ENCODE measurements at regions not wholly inside any gene's neighbourhood (a gene's known extent, or its start where the extent isn't known, plus 50 kb on each side); places are given as distances from the start of the nearest gene placed in this dataset.
A peak's percentile ranks its signal among the peaks of the same experiment; 100 is the strongest.

- no peaks in the 10 kb centered on the region for H3K79me1 ChIP-seq (ENCODE audit: insufficient read depth, low read depth, low read length, poor library complexity, severe bottlenecking)
- peaks cover 12 to 16% of the 10 kb centered on the region in 2 experiments for H3K4me1 Mint-ChIP-seq
- H3K9me3 ChIP-seq (ENCODE audit: control insufficient read depth, low read depth, low read length), result no peaks in the 10 kb centered on the region
- H2BK12ac ChIP-seq (ENCODE audit: insufficient read length, low read depth, low read length), result no peak overlapping the region
- no peaks in the 10 kb centered on the region for H3K79me2 ChIP-seq (ENCODE audit: insufficient read depth, low read length)
- H3K4ac ChIP-seq (ENCODE audit: low read depth, low read length), result no peak overlapping the region
- no peak overlapping the region for H3K14ac ChIP-seq (ENCODE audit: insufficient read depth, low read length)
- H3K9me3 Mint-ChIP-seq, result no peaks in the 10 kb centered on the region; a peak in 1 of 5 replicates
- H2BK20ac ChIP-seq (ENCODE audit: low read depth, low read length, poor library complexity, severe bottlenecking), result no peak overlapping the region
- H3K56ac ChIP-seq (ENCODE audit: insufficient read length, low read depth, low read length), result no peak overlapping the region
- H4K20me1 ChIP-seq (ENCODE audit: control insufficient read depth, insufficient read depth, insufficient read length), result no peaks in the 10 kb centered on the region
- no peak overlapping the region for H2AK5ac ChIP-seq (ENCODE audit: insufficient read length, low read length)
- H3K4me1 ChIP-seq (ENCODE audit: insufficient read depth, low read length), result peaks cover 3% of the 10 kb centered on the region; the same call in 1 of the 2 replicates
- H2AFZ ChIP-seq (ENCODE audit: low read length), result no peak overlapping the region
- no peak overlapping the region for H3K23ac ChIP-seq (ENCODE audit: insufficient read length, low read depth, low read length)
- H3K18ac ChIP-seq (ENCODE audit: insufficient read length, low read depth, low read length), result no peak overlapping the region
- no peak overlapping the region for H3K4me2 ChIP-seq (ENCODE audit: insufficient read depth, insufficient read length, low read length)
- no peak overlapping the region for H3K9ac ChIP-seq (ENCODE audit: extremely low read depth, insufficient read length, low read length)
- no CpG with 5 or more reads among the region's 9 CpGs for WGBS (ENCODE audit: extremely low coverage, insufficient read length, low lambda C conversion rate)
- H3K4me3 Mint-ChIP-seq, result no peak overlapping the region
- no peak overlapping the region for H2BK5ac ChIP-seq (ENCODE audit: insufficient read length, low read length)
- no peaks in the 10 kb centered on the region for H3K23me2 ChIP-seq (ENCODE audit: insufficient read length, low read depth, low read length, poor library complexity, severe bottlenecking)
- peak overlapping the region; percentile 24 to 80 (median 28); a peak in 1 of 7 replicates for H3K27ac Mint-ChIP-seq
- no peaks in the 10 kb centered on the region for H3K36me3 Mint-ChIP-seq (ENCODE audit: insufficient read depth in 1 of 3, low read depth in 3 of 3)
- no peak overlapping the region for H2BK15ac ChIP-seq (ENCODE audit: low read depth, low read length)
- H4K5ac ChIP-seq (ENCODE audit: insufficient read length, low read depth, low read length), result no peak overlapping the region
- H3T11ph ChIP-seq (ENCODE audit: low read length), result no peak overlapping the region
- H2BK120ac ChIP-seq (ENCODE audit: low read depth, low read length, poor library complexity, severe bottlenecking), result no peak overlapping the region
- DNase-seq, result no peak
- no peak overlapping the region for H4K8ac ChIP-seq (replicated peaks; ENCODE audit: insufficient read length, low read depth, low read length)
- no peaks in the 10 kb centered on the region for H3K27me3 Mint-ChIP-seq (ENCODE audit: low read depth)
- no peak overlapping the region for H4K91ac ChIP-seq (ENCODE audit: insufficient read length, low read depth, low read length)
- no peaks in the 10 kb centered on the region for H3K27me3 ChIP-seq (ENCODE audit: insufficient read depth, low read length)
- no peak overlapping the region for H3K27ac ChIP-seq (ENCODE audit: insufficient read length, low read depth, low read length)
- TF ChIP-seq, protein P1, sequence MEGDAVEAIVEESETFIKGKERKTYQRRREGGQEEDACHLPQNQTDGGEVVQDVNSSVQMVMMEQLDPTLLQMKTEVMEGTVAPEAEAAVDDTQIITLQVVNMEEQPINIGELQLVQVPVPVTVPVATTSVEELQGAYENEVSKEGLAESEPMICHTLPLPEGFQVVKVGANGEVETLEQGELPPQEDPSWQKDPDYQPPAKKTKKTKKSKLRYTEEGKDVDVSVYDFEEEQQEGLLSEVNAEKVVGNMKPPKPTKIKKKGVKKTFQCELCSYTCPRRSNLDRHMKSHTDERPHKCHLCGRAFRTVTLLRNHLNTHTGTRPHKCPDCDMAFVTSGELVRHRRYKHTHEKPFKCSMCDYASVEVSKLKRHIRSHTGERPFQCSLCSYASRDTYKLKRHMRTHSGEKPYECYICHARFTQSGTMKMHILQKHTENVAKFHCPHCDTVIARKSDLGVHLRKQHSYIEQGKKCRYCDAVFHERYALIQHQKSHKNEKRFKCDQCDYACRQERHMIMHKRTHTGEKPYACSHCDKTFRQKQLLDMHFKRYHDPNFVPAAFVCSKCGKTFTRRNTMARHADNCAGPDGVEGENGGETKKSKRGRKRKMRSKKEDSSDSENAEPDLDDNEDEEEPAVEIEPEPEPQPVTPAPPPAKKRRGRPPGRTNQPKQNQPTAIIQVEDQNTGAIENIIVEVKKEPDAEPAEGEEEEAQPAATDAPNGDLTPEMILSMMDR (conservative IDR thresholded peaks at IDR 0.05), result no peak
These were observed 222.8 kb upstream of the RREB1 start for GRCh38 chr6:6884916-6885315.
